Suprapubic skin (tissue), 4 donors: ENCODE measurements at regions not wholly inside any gene's neighbourhood (a gene's known extent, or its start where the extent isn't known, plus 50 kb on each side); places are given as distances from the start of the nearest gene placed in this dataset.

Experiments used
- DNase-seq, 2 donors: peaks; one replicate each; pipeline ENCODE4 v3.0.0-alpha.2; 2019; ENCODE audit warnings: low spot score in 2 of 2
- H3K27ac ChIP-seq: fragments of 200-600 bp; sonication (generic); one replicate; pipeline ENCODE4 v1.5.1; 2019
- H3K27me3 ChIP-seq: fragments of 200-600 bp; sonication (generic); one replicate; pipeline ENCODE4 v1.5.1; 2019
- H3K36me3 ChIP-seq: fragments of 200-600 bp; sonication (generic); one replicate; pipeline ENCODE4 v1.5.1; 2019
- H3K4me1 ChIP-seq: fragments of 200-600 bp; sonication (generic); one replicate; pipeline ENCODE4 v1.5.1; 2019
- H3K4me3 ChIP-seq: fragments of 200-600 bp; sonication (generic); one replicate; pipeline ENCODE4 v1.5.1; 2019; ENCODE audit warnings: mild to moderate bottlenecking
- H3K9me3 ChIP-seq: fragments of 200-600 bp; sonication (generic); one replicate; pipeline ENCODE4 v1.5.1; 2019
- EP300 ChIP-seq: sonication (generic); formaldehyde crosslinking; IDR thresholded peaks from one replicate; pipeline ENCODE4 v1.6.1; 2017; ENCODE audit warnings: antibody characterized with exemption
- POLR2A ChIP-seq, 2 donors: fragments of 450-650 bp; IDR thresholded peaks; one replicate each; pipeline ENCODE4 v1.6.1; 2017; ENCODE audit warnings: antibody characterized with exemption in 2 of 2, mild to moderate bottlenecking in 2 of 2, moderate library complexity in 2 of 2
- POLR2AphosphoS5 ChIP-seq, 3 donors: sonication (generic); formaldehyde crosslinking; IDR thresholded peaks; one replicate each; pipeline ENCODE4 v1.6.1; 2017; ENCODE audit warnings: antibody characterized with exemption in 3 of 3
- WGBS: methylation state at CpG from one replicate; pipeline ENCODE4 v1.1.5; 2018; 5-methylcytosine and 5-hydroxymethylcytosine counted together
- TF ChIP-seq, protein P1 (sequence below), 2 donors: fragments of 200-600 bp in 1 of 2; fragments of 450-650 bp in 1 of 2; sonication (generic) in 1 of 2; IDR thresholded peaks; one replicate each; pipeline ENCODE4 v1.5.1; 2016 to 2019; ENCODE audit warnings: antibody characterized with exemption in 2 of 2, mild to moderate bottlenecking in 1 of 2, moderate library complexity in 1 of 2

DNA sequence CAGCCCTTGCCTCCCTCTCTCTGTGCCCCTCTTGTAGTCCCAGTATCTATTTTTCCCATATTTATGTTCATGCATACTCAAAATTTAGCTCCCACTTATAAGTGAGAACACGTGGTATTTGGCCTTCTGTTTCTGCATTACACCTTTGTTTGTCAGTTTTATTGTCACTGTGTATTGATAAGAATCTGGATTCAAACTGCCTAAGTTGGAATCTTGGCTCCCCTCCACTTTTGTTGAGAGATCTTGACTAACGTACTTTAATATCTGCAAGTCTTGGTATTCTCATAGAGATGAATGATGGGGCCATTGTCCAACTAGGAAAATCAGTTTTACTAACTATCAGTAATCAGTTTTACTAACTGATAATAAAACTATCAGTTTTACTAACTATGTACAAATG lies 87.8 kb upstream of the PRMT6 start:
- Histone ChIP-seq H3K4me3 (no peak overlapping the region), H3K9me3 (no peaks in the 10 kb centered on the region), H3K27ac (no peak overlapping the region), H3K4me1 (no peaks in the 10 kb centered on the region), H3K36me3 (no peaks in the 10 kb centered on the region), H3K27me3 (no peaks in the 10 kb centered on the region)
- DNase-seq, result no peak
- no peak for TF ChIP-seq POLR2AphosphoS5 (IDR thresholded peaks at IDR 0.05)
- TF ChIP-seq, protein P1, sequence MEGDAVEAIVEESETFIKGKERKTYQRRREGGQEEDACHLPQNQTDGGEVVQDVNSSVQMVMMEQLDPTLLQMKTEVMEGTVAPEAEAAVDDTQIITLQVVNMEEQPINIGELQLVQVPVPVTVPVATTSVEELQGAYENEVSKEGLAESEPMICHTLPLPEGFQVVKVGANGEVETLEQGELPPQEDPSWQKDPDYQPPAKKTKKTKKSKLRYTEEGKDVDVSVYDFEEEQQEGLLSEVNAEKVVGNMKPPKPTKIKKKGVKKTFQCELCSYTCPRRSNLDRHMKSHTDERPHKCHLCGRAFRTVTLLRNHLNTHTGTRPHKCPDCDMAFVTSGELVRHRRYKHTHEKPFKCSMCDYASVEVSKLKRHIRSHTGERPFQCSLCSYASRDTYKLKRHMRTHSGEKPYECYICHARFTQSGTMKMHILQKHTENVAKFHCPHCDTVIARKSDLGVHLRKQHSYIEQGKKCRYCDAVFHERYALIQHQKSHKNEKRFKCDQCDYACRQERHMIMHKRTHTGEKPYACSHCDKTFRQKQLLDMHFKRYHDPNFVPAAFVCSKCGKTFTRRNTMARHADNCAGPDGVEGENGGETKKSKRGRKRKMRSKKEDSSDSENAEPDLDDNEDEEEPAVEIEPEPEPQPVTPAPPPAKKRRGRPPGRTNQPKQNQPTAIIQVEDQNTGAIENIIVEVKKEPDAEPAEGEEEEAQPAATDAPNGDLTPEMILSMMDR (IDR thresholded peaks at IDR 0.05), result no peak
- TF ChIP-seq EP300, result no peak
- no peak for TF ChIP-seq POLR2A (IDR thresholded peaks at IDR 0.05)
- whole genome bisulfite sequencing, result 60% methylated on average over 2 of the region's 2 CpGs

DNA sequence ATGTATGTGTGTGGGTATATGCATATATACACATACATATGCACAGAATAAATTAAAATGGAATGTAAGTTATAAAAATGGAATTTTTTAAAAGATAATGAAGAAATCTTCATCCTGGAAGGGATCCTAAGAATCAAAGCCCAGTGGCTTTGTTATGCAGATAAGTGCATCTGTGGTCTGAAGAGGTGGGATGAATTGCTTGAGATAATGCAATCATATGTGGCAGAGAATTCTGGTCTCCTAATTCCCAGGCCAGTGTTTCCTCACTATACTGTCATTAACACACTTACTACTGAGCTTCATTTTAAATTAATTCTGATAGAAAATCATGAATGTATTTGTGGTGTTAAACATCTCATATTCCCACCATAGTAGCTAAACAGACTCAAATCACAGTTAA lies 86.7 kb upstream of the PRMT6 start:
- H3K27me3 ChIP-seq, result no peaks in the 10 kb centered on the region
- TF ChIP-seq POLR2A (IDR thresholded peaks at IDR 0.05), result no peak
- TF ChIP-seq POLR2AphosphoS5 (IDR thresholded peaks at IDR 0.05), result no peak
- TF ChIP-seq, protein P1 (IDR thresholded peaks at IDR 0.05), result no peak
- TF ChIP-seq EP300, result no peak
- no peak for DNase-seq
- no peak overlapping the region for H3K4me3 ChIP-seq
- H3K4me1 ChIP-seq, result no peaks in the 10 kb centered on the region
- H3K36me3 ChIP-seq, result no peaks in the 10 kb centered on the region
- no peaks in the 10 kb centered on the region for H3K9me3 ChIP-seq
- no peak overlapping the region for H3K27ac ChIP-seq

DNA sequence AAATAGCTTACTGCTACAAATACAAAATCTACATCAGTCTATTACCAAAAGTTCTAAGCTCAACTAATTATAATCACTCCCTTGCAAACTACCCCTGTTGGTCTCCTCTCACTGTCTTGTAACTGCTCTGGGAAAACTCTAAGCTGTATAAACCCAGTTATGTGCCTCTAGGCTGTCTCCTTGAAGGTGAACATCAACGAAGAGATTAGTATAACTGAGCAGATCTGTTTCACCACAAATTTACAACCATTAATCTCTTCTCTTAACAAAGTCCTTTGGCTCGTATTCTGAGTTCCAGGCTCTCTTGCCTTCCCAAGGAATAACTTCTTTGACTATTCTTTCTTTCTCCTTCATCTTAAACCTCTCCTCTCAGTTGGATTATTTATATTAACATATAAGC lies 84.4 kb upstream of the PRMT6 start:
- no peak for TF ChIP-seq POLR2A (IDR thresholded peaks at IDR 0.05)
- TF ChIP-seq, protein P1 (IDR thresholded peaks at IDR 0.05), result no peak
- no peak for TF ChIP-seq EP300
- TF ChIP-seq POLR2AphosphoS5 (IDR thresholded peaks at IDR 0.05), result no peak
- H3K27me3 ChIP-seq, result no peaks in the 10 kb centered on the region

DNA sequence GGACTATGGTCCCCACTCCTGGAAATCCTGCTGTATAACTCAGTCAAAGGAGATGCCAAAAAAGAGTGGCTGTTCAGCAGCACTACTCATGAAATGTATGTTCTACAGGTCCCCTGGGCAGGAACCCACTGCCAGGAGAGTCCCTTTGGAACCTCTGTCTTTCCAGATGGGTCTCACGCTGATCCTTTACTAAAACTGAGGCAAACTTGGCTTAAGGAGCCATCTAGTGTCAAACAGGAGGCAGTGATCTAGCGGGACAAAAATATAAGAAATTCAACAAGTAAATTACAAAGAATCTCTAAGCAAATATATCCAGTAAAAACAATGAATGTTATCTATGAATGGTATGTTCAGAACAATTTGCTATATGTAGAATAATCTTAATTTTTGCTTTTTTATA lies 80.5 kb upstream of the PRMT6 start:
- no peak overlapping the region for H3K4me3 ChIP-seq
- H3K36me3 ChIP-seq, result no peaks in the 10 kb centered on the region
- no peaks in the 10 kb centered on the region for H3K4me1 ChIP-seq
- DNase-seq, result no peak
- no peaks in the 10 kb centered on the region for H3K9me3 ChIP-seq
- no peak for TF ChIP-seq POLR2AphosphoS5 (IDR thresholded peaks at IDR 0.05)
- no peak for TF ChIP-seq EP300
- H3K27ac ChIP-seq, result no peak overlapping the region
- H3K27me3 ChIP-seq, result no peaks in the 10 kb centered on the region
- WGBS, result 88% methylated on average over 2 of the region's 2 CpGs

More for the DNA sequence above, 84.4 kb upstream of the PRMT6 start:
- H3K4me1 ChIP-seq, result no peaks in the 10 kb centered on the region
- H3K4me3 ChIP-seq, result no peak overlapping the region
- H3K9me3 ChIP-seq, result no peaks in the 10 kb centered on the region
- DNase-seq, result no peak
- no peak overlapping the region for H3K27ac ChIP-seq
- no peaks in the 10 kb centered on the region for H3K36me3 ChIP-seq
- 54% methylated on average over 2 of the region's 2 CpGs for WGBS

DNA sequence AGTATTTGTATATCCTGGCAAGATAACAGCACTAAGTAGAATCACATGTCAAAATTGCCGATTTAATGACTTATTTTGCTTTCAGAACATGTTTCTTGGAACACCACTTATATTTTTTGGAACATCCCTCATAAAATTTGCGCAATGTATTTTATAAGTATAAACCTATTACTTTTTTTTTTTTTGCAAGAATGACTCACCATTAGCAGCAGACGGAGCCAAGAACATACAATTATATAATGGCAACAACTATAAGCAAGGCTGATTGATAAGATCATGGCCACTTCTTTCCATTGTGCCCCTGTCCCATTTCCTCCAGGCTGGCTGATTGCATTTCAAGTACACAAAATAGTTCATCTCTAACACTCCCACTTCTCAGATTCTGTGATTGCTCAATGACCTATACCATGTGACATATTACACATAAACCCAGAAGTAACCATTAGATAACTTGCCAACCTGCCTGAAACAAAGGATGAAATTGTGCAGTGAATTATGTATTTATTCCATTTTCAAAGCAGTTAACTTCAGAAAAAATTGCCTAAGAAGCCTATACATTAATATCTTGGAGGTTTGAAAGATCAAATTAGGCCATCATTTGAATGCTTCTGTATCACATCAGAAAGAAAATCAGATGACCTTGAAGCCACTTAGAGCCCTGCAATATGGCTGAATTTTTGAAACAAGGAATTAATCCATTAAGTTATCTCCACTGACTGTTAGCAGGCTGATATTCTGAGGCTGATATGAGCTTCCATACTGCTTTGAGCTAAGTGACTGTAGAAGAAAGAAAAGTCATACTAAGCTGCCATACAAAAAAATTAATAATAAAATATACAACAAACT lies 77.8 kb upstream of the PRMT6 start:
- no peaks in the 10 kb centered on the region for H3K9me3 ChIP-seq
- no peak overlapping the region for H3K27ac ChIP-seq
- 31% methylated on average over 3 of the region's 3 CpGs for WGBS
- TF ChIP-seq POLR2A (IDR thresholded peaks at IDR 0.05), result no peak
- TF ChIP-seq, protein P1 (IDR thresholded peaks at IDR 0.05), result no peak
- no peak for TF ChIP-seq EP300
- no peak for TF ChIP-seq POLR2AphosphoS5 (IDR thresholded peaks at IDR 0.05)
- DNase-seq, result no peak
- no peaks in the 10 kb centered on the region for H3K27me3 ChIP-seq
- no peak overlapping the region for H3K4me3 ChIP-seq
- no peaks in the 10 kb centered on the region for H3K36me3 ChIP-seq
- no peaks in the 10 kb centered on the region for H3K4me1 ChIP-seq
